GM19455 (cell line): ENCODE measurements at regions not wholly inside any gene's neighbourhood (a gene's known extent, or its start where the extent isn't known, plus 50 kb on each side); places are given as distances from the start of the nearest gene placed in this dataset.
A peak's percentile ranks its signal among the peaks of the same experiment; 100 is the strongest.

Source experiments
- ATAC-seq: cut with Tn5 transposase; IDR thresholded peaks from one replicate; pipeline ENCODE4 v1.9.1; 2021; ENCODE audit not compliant: unreplicated experiment

DNA sequence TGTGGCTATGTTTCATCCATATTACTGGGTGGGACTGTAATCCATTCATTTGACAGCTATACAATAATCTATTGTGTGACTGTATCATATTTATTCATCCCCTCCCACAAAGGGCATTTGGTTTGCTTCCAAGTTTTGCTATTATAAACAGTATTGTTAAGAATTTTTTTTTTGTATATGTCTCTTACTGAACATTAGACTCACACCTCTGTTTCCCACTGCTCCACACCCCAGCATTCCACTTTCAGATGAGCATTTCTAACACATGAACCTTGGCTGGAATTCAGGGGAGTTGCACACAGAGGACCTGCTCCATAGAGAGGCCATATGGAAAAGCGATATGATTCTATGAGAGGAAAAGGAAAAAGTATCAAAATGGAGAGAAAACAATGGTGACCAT, 81.6 kb upstream of the DKK2 start:
- no peak for ATAC-seq

DNA sequence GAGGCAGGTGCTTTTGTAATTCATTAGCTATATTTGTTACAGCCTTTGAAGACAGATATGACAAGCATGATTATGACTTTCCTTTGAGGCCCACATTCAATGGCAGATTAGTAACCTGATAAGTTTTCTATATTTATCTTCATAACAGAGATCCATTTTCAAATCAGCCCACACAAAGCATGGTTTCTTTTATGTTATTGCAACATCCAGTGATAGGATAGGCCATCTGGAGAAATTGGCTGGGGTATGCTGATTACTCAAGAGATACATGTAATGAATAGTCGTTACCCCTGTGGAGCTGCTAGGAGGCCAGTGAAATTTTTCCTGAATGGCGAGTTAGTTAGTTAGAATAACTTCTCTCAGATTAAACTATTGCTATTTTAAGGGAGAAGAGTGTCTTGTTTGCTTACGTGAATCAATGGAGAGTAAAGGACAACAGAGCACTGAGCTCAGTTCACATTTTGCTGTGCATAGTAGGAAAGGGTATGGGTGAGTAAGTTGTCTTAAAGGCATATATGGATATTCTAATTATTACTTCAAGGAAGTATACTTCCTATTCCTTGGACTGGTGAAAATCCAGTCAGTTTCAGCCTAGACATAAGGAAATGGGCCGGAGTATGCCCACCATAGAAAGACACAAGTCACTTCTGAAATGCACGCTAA, 79.2 kb upstream of the DKK2 start:
- ATAC-seq = no peak

DNA sequence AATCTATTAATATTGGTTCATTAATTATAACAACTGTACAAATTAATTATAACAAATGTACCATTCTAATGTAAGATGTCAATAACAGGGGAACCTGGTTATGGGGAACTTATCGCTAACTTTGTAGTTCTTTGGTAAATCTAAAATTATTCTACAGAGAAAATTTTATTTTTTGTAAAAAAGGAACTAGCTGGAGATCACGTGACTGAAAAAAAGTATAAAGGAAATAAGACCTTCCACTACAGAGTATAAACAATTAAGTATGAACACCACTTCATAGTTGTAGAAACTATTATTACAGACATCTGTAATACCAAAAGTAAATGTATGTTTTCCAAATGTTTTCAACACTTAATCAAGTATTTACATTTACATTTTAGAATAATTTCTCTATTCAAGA, 77.9 kb upstream of the DKK2 start:
- ATAC-seq = no peak

DNA sequence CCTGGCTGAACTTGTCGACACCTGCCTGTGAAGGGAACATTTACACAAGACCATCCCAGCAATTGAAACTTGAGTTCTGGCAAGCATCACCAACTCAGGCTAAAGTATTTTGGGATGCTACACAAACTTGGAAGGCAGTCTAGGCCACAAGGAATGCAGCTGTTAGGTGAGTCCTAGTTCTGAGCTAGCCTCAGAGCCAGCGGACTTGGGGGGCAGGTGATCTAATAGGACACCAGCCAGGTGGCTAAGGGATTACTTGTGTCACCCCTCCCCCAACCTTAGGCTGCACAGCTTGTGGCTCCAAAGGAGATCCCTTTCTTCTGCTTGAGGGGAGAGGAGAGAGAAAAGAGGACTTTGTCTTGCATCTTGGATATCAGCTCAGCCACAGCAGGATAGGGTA, 62.3 kb upstream of the DKK2 start:
- ATAC-seq = no peak

DNA sequence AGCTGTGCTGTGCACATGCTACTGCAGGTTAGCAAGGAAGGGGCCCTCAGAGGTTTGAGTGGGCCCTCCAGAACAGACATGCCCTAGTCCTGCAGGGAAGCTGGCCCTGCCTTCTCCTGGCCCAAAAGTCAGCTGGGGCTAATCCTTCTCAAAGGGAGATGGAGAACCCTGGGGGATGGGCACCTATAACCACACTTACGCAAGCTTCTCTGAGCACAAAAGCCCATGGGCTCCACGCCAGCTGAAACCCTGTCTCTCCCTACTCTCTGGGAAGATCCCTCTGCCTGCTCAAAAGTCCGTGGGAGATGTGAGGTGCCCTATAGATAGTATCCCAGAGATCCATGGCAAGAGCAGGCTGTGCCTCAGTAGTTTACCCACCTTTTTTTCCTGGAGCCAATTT, 58.9 kb upstream of the DKK2 start:
- no peak for ATAC-seq

DNA sequence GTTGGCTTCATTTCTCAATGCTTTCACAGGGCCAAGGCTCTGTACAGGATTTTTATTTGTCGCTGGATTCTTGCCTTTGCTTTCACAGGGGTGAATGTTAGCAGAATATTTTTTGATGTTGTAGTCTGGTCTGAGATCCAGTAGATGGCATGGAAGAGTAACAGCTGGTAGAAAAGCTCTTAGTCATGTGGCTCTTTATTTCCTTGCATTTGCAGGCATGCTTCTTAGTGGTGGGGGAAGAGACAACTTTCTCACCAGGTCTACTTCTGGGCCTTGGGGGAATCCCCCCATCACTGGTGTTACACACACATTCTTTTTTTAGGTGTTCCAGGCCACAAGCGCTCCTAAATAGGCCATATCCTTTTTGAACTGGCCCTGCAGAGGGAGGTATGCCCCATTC, 58.2 kb upstream of the DKK2 start:
- peak; percentile 57 for ATAC-seq
